PC-3 (cell line): ENCODE measurements at regions not wholly inside any gene's neighbourhood (a gene's known extent, or its start where the extent isn't known, plus 50 kb on each side); places are given as distances from the start of the nearest gene placed in this dataset.
A peak's percentile ranks its signal among the peaks of the same experiment; 100 is the strongest.

Experiments
- ATAC-seq: fragments of 200-7000 bp; cut with Tn5 transposase; 2 replicates; pipeline ENCODE4 v1.9.1; 2020; ENCODE audit warnings: mild to moderate bottlenecking, moderate library complexity
- BruUV-seq: library from RNA; stranded (reverse); fragments of 400-500 nt; replicated peaks from 2 replicates; lab custom pipeline; 2021; lab: Mats Ljungman, UMichigan
- CTCF ChIA-PET: fragments of 300-600 bp; sonication (Branson Sonifier 250); formaldehyde crosslinking; loops from one replicate; lab custom pipeline; 2022; ENCODE audit warnings: antibody characterized with exemption; lab: Charles Lee
- POLR2A ChIA-PET: fragments of 300-600 bp; sonication (Branson Sonifier 250); formaldehyde crosslinking; loops from one replicate; lab custom pipeline; 2022; ENCODE audit warnings: antibody characterized with exemption; ENCODE audit not compliant: unreplicated experiment; lab: Charles Lee
- DNase-seq: peaks from one replicate; pipeline ENCODE4 v3.0.0-alpha.2; 2015
- H2AFZ ChIP-seq: fragments of 300-600 bp; sonication (generic); 2 replicates; pipeline ENCODE4 v1.6.0; 2016; ENCODE audit warnings: antibody characterized with exemption, low read length
- H3F3A ChIP-seq: fragments of 300-600 bp; sonication (generic); one replicate; pipeline ENCODE4 v1.6.0; 2017; ENCODE audit warnings: antibody characterized with exemption, low read length, control low read depth, mild to moderate bottlenecking; ENCODE audit not compliant: unreplicated experiment
- H3K27ac ChIP-seq: fragments of 300-600 bp; sonication (generic); 2 replicates; pipeline ENCODE4 v1.5.1; 2016; ENCODE audit warnings: mild to moderate bottlenecking, low read length
- H3K27me3 ChIP-seq: fragments of 300-600 bp; sonication (generic); 2 replicates; pipeline ENCODE4 v1.6.1; 2016; ENCODE audit warnings: low read length, mixed read lengths
- H3K36me3 ChIP-seq: fragments of 300-600 bp; sonication (generic); 2 replicates; pipeline ENCODE4 v1.6.1; 2016; ENCODE audit warnings: low read depth, mixed run types, low read length, mixed read lengths
- H3K4me1 ChIP-seq: fragments of 300-600 bp; sonication (generic); 2 replicates; pipeline ENCODE4 v1.5.1; 2016; ENCODE audit warnings: low read length; ENCODE audit not compliant: insufficient read depth
- H3K4me2 ChIP-seq: fragments of 300-600 bp; sonication (generic); 2 replicates; pipeline ENCODE4 v1.6.0; 2016; ENCODE audit warnings: low read length
- H3K4me3 ChIP-seq: fragments of 300-600 bp; sonication (generic); 2 replicates; pipeline ENCODE4 v1.5.1; 2016; ENCODE audit warnings: mild to moderate bottlenecking, low read length, mixed read lengths
- H3K79me2 ChIP-seq: fragments of 300-600 bp; sonication (generic); 2 replicates; pipeline ENCODE4 v1.6.1; 2017; ENCODE audit warnings: low read length, mixed read lengths
- H3K9ac ChIP-seq: fragments of 300-600 bp; sonication (generic); 2 replicates; pipeline ENCODE4 v1.6.0; 2016; ENCODE audit warnings: mild to moderate bottlenecking, low read length
- H3K9me2 ChIP-seq: fragments of 300-600 bp; sonication (generic); replicated peaks from 2 replicates; pipeline ENCODE4 v1.6.1; 2016; ENCODE audit warnings: mixed run types, low read length, mixed read lengths
- H3K9me3 ChIP-seq: fragments of 300-600 bp; sonication (generic); 2 replicates; pipeline ENCODE4 v1.6.1; 2016; ENCODE audit warnings: low read length, mixed read lengths
- H4K20me1 ChIP-seq: fragments of 300-600 bp; sonication (generic); 2 replicates; pipeline ENCODE4 v1.6.1; 2016; ENCODE audit warnings: low read length, mixed read lengths
- EZH2 ChIP-seq: fragments of 300-600 bp; sonication (generic); IDR thresholded peaks from one replicate; pipeline ENCODE4 v1.6.1; 2017; ENCODE audit warnings: antibody characterized with exemption, mild to moderate bottlenecking, low read length; ENCODE audit not compliant: unreplicated experiment
- EZH2phosphoT487 ChIP-seq: fragments of 300-600 bp; sonication (generic); IDR thresholded peaks from 2 replicates; pipeline ENCODE4 v1.6.1; 2018; ENCODE audit warnings: mild to moderate bottlenecking, antibody characterized with exemption, low read length, borderline replicate concordance
- intact Hi-C: fragments of 100-400 bp; cut with micrococcal nuclease; formaldehyde crosslinking; loops from 2 replicates; pipeline ENCODE4 v1.9.0; 2023
- TF ChIP-seq, protein P1 (sequence below): fragments of 300-600 bp; sonication (generic); conservative IDR thresholded peaks from 2 replicates; pipeline ENCODE4 v1.5.1; 2017; ENCODE audit warnings: antibody characterized with exemption, low read depth, mild to moderate bottlenecking, low read length

DNA sequence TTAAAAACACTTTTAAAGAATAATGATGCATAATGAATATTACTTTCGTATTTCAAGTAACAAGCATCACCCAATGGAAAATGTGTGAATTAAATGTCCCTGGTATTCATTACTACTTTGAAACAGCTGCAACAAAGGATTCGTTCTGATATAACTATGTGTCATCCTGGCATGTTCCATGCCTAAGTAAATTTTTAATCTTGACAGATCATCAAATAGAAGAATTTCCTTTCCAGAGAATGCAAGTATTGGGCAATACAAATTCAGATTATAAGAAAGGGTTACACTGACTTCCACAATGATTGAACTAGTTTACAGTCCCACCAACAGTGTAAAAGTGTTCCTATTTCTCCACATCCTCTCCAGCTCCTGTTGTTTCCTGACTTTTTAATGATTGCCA is 105.3 kb downstream of the SPCS3 start:
- Histone ChIP-seq H3K27me3 (no peaks in the 10 kb centered on the region), H3K9me3 (no peaks in the 10 kb centered on the region), H3K27ac (peak overlapping the region; percentile 47), H3K79me2 (no peaks in the 10 kb centered on the region), H3F3A (no peaks in the 10 kb centered on the region), H4K20me1 (no peaks in the 10 kb centered on the region), H3K9ac (no peak overlapping the region), H3K4me1 (peaks cover 24% of the 10 kb centered on the region), H2AFZ (no peak overlapping the region), H3K9me2 (no peaks in the 10 kb centered on the region), H3K4me2 (peak overlapping the region; percentile 40), H3K4me3 (no peak overlapping the region), H3K36me3 (no peaks in the 10 kb centered on the region)
- CTCF ChIA-PET, result no interaction called here
- intact Hi-C loops, result loop anchor here (2.0 kb wide), 1 partner anchor 18 kb away; no protein-coding TSS in a partner anchor
- POLR2A ChIA-PET, result no interaction called here
- DNase-seq (peak; percentile 77), ATAC-seq (peak; percentile 86)
- no TSS peak for BruUV-seq
- TF ChIP-seq EZH2 (no peak), EZH2phosphoT487 (no peak)
- TF ChIP-seq, protein P1, sequence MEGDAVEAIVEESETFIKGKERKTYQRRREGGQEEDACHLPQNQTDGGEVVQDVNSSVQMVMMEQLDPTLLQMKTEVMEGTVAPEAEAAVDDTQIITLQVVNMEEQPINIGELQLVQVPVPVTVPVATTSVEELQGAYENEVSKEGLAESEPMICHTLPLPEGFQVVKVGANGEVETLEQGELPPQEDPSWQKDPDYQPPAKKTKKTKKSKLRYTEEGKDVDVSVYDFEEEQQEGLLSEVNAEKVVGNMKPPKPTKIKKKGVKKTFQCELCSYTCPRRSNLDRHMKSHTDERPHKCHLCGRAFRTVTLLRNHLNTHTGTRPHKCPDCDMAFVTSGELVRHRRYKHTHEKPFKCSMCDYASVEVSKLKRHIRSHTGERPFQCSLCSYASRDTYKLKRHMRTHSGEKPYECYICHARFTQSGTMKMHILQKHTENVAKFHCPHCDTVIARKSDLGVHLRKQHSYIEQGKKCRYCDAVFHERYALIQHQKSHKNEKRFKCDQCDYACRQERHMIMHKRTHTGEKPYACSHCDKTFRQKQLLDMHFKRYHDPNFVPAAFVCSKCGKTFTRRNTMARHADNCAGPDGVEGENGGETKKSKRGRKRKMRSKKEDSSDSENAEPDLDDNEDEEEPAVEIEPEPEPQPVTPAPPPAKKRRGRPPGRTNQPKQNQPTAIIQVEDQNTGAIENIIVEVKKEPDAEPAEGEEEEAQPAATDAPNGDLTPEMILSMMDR, result no peak

DNA sequence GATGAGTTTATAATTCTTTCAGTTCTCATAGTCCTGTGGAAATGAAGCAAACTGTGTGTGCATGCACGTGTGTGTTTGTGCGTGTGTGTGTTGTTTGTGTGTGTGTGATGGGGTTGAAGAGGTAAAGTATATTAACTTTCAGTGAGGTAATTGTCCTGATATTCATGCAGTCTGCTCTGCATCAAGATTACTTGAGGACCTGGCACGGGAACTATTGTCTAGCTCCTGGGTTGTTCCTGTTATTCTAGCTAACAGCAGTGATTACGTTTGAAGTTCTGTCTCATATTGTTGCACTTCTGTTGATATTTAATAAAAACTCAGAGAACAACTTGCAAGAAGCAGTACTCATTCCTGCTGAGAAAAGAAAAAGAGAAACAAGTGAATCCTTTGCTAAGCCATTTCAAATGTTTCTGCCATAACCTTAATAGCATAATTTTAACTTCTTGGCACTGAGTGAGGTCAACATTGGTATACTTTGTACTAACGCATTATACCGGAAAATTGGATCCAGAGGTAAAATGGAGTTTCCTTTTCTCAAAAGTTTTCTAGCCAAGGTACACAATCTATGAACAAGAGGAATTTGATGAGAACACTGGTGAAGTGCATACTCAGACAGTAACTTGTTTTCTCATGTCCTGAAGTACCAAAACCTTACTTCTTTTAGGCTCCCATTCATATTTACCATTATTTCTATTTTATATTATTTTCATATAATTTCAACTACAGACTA is 113.2 kb downstream of the SPCS3 start:
- DNase-seq, result no peak
- Histone ChIP-seq H3K9me3 (no peaks in the 10 kb centered on the region), H3K36me3 (no peaks in the 10 kb centered on the region), H3K27me3 (no peaks in the 10 kb centered on the region), H3K4me2 (no peak overlapping the region), H3F3A (no peaks in the 10 kb centered on the region), H3K4me3 (no peak overlapping the region), H3K9ac (no peak overlapping the region), H3K9me2 (no peaks in the 10 kb centered on the region), H3K79me2 (no peaks in the 10 kb centered on the region), H4K20me1 (no peaks in the 10 kb centered on the region), H2AFZ (no peak overlapping the region), H3K4me1 (peaks cover 15% of the 10 kb centered on the region), H3K27ac (no peak overlapping the region)
- no peak for ATAC-seq
- ChIA-PET POLR2A (no interaction called here), CTCF (no interaction called here)
- TF ChIP-seq, protein P1, result no peak
- TF ChIP-seq EZH2phosphoT487, result no peak
- no peak for TF ChIP-seq EZH2
- intact Hi-C loops, result no loop called here
- BruUV-seq, result no TSS peak

DNA sequence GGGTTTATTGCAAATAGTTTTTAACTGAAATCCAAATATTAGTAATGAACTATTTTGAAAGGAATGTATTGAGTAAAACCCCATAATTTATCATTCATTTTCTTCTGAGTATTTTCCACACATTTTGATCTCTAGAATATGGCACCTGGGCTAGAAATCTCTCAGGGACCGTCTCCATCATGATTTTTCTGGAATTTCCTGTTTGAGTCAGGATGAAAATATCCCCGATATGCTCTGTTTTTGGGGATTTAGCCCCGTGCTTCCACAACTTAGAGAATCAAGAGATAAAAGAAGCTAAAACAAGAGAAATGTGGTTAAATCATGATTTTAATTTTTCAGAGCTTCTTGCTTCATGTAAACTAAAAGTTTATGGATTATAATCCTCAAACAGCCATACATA is 114.2 kb downstream of the SPCS3 start:
- Histone ChIP-seq H3K79me2 (no peaks in the 10 kb centered on the region), H3K27ac (no peak overlapping the region), H2AFZ (no peak overlapping the region), H3K9ac (no peak overlapping the region), H3K27me3 (no peaks in the 10 kb centered on the region), H4K20me1 (no peaks in the 10 kb centered on the region), H3K4me3 (no peak overlapping the region), H3K4me1 (peaks cover 15% of the 10 kb centered on the region), H3F3A (no peaks in the 10 kb centered on the region), H3K4me2 (no peak overlapping the region), H3K36me3 (no peaks in the 10 kb centered on the region), H3K9me3 (no peaks in the 10 kb centered on the region), H3K9me2 (no peaks in the 10 kb centered on the region)
- ChIA-PET CTCF (no interaction called here), POLR2A (no interaction called here)
- no peak for DNase-seq
- ATAC-seq, result no peak
- TF ChIP-seq, protein P1, result no peak
- TF ChIP-seq EZH2, result no peak
- no peak for TF ChIP-seq EZH2phosphoT487
- no TSS peak for BruUV-seq
- intact Hi-C loops, result no loop called here
